Natural killer cell (primary cell): ENCODE measurements at regions not wholly inside any gene's neighbourhood (a gene's known extent, or its start where the extent isn't known, plus 50 kb on each side); places are given as distances from the start of the nearest gene placed in this dataset.

Source experiments
- ATAC-seq, 3 donors: fragments of 150-1000 bp in 2 of 3; fragments of 200-7000 bp in 1 of 3; cut with Tn5 transposase; 1 replicate in 1 of 3; 2 replicates in 2 of 3; pipeline ENCODE4 v1.10.0; 2021; ENCODE audit warnings: mild to moderate bottlenecking in 2 of 3, moderate library complexity in 2 of 3
- DNase-seq, 2 donors: peaks; one replicate each; pipeline versions ENCODE4 v3.0.0 to v3.0.0-alpha.2; 2013 to 2021; ENCODE audit warnings: mixed read lengths in 1 of 2
- H3K27ac ChIP-seq: one replicate; pipeline ENCODE4 v1.5.1; 2013; ENCODE audit warnings: mild to moderate bottlenecking, low read length
- H3K27me3 ChIP-seq: one replicate; pipeline ENCODE4 v1.6.1; 2013; ENCODE audit warnings: low read length; ENCODE audit not compliant: control insufficient read depth, insufficient read depth
- H3K36me3 ChIP-seq: one replicate; pipeline ENCODE4 v1.6.1; 2013; ENCODE audit warnings: low read length; ENCODE audit not compliant: control insufficient read depth, insufficient read depth
- H3K4me1 ChIP-seq: one replicate; pipeline ENCODE4 v1.6.1; 2013; ENCODE audit warnings: low read length; ENCODE audit not compliant: control insufficient read depth, insufficient read depth
- H3K4me3 ChIP-seq: one replicate; pipeline ENCODE4 v1.5.1; 2013; ENCODE audit warnings: low read length
- H3K9me3 ChIP-seq: one replicate; pipeline ENCODE4 v1.6.1; 2013; ENCODE audit warnings: low read length; ENCODE audit not compliant: control insufficient read depth, insufficient read depth
- H3K27ac Mint-ChIP-seq, 2 donors: one replicate each; pipeline ENCODE4 v1.8.0; 2022; ENCODE audit warnings: mild to moderate bottlenecking in 2 of 2, mixed read lengths in 2 of 2, moderate library complexity in 1 of 2
- H3K27me3 Mint-ChIP-seq, 2 donors: one replicate each; pipeline ENCODE4 v1.8.0; 2022; ENCODE audit warnings: low read depth in 2 of 2, mixed read lengths in 2 of 2
- H3K36me3 Mint-ChIP-seq: one replicate; pipeline ENCODE4 v1.8.0; 2022; ENCODE audit warnings: mixed read lengths
- H3K4me1 Mint-ChIP-seq, 2 donors: one replicate each; pipeline ENCODE4 v1.8.0; 2022; ENCODE audit warnings: mixed read lengths in 2 of 2
- H3K4me3 Mint-ChIP-seq: one replicate; pipeline ENCODE4 v1.8.0; 2022; ENCODE audit warnings: mild to moderate bottlenecking, moderate library complexity, mixed read lengths
- H3K9me3 Mint-ChIP-seq, 2 donors: one replicate each; pipeline ENCODE4 v1.8.0; 2022; ENCODE audit warnings: mixed read lengths in 2 of 2
- CTCF ChIP-seq: fragments of 200-600 bp; IDR thresholded peaks from one replicate; pipeline ENCODE4 v1.8.0; 2022; ENCODE audit warnings: antibody characterized with exemption
- WGBS: methylation state at CpG from one replicate; pipeline ENCODE4 v1.1.7; 2013; ENCODE audit warnings: missing lambda C conversion rate; ENCODE audit not compliant: insufficient coverage; 5-methylcytosine and 5-hydroxymethylcytosine counted together
- intact Hi-C: fragments of 100-400 bp; cut with micrococcal nuclease; formaldehyde crosslinking; loops from one replicate; pipeline ENCODE4 v1.14.2; 2022

- no peaks in the 10 kb centered on the region for H3K36me3 Mint-ChIP-seq
- 1% methylated on average over 27 of the region's 28 CpGs for whole genome bisulfite sequencing
- no peaks in the 10 kb centered on the region for H3K9me3 Mint-ChIP-seq
- DNase-seq = no peak
- peaks cover 0 to 9% of the 10 kb centered on the region in 2 donors for H3K4me1 Mint-ChIP-seq
- ATAC-seq = no peak
- Histone ChIP-seq H3K9me3 (no peaks in the 10 kb centered on the region), H3K4me3 (no peak overlapping the region), H3K27me3 (peaks cover 6% of the 10 kb centered on the region), H3K4me1 (peaks cover 3% of the 10 kb centered on the region), H3K27ac (no peak overlapping the region), H3K36me3 (no peaks in the 10 kb centered on the region)
- peaks cover 36 to 41% of the 10 kb centered on the region in 2 donors for H3K27me3 Mint-ChIP-seq
- no peak for TF ChIP-seq CTCF
- no peak overlapping the region for H3K27ac Mint-ChIP-seq
- no peak overlapping the region for H3K4me3 Mint-ChIP-seq
- intact Hi-C loops = no loop called here
These were observed 155.8 kb upstream of the FRMD4B start for GRCh38 chr3:69541711-69542088.

DNA sequence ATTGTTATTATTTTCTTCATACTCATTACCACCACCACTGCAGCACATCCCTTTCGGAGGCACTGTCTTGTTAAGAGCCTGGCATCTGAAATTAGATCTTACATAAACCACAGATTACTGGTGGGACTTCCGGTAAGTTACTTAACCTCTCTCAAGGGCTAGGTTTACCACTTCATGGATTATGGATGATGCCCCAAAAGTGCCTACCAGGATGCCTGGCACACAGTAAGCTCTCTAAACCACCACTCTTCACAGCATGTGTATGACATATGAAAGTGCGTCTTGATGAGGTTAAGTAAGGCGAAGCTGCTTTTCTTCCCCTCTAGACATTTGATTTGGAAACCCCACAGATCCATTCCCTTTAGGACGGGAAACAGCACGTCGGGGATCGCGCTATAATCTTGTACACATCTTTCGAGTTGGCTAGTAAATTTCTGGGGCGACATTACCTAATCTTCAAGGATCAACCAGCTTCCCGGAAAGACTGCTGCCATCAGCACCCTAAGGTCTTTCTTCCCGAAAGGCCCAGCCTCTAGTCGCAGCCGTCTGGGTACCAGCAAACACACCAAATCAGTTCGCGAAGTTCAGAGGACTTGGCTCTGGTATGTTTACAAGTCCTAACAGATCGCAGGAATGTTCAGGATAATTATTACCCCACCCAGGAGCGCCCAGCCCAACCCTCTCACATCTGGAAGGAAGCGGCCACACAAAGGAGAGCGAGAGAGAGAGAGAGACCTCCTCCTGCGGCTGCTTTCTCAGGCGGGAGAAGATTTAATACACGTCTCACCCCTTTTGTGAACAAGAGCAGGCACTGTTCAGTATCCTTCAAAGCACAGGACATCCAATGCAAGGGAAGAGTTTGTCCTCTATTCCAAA, 155.1 kb upstream of the FRMD4B start:
- TF ChIP-seq CTCF = no peak
- intact Hi-C loops = no loop called here
- DNase-seq (no peak), ATAC-seq (no peak)
- Mint-ChIP-seq H3K27ac (no peak overlapping the region), H3K36me3 (no peaks in the 10 kb centered on the region), H3K4me1 (peaks cover 0 to 9% of the 10 kb centered on the region in 2 donors), H3K27me3 (peaks cover 36 to 41% of the 10 kb centered on the region in 2 donors), H3K4me3 (no peak overlapping the region), H3K9me3 (no peaks in the 10 kb centered on the region)
- H3K4me1 ChIP-seq = peaks cover 3% of the 10 kb centered on the region
- WGBS = 29% methylated on average over 23 of the region's 24 CpGs
- H3K27ac ChIP-seq = no peak overlapping the region
- H3K36me3 ChIP-seq = no peaks in the 10 kb centered on the region
- no peaks in the 10 kb centered on the region for H3K9me3 ChIP-seq
- no peak overlapping the region for H3K4me3 ChIP-seq
- H3K27me3 ChIP-seq = peaks cover 6% of the 10 kb centered on the region

GRCh38 chr3:69539134-69539533, 153.2 kb upstream of the FRMD4B start:
- H3K4me1 Mint-ChIP-seq = peaks cover 0 to 9% of the 10 kb centered on the region in 2 donors
- H3K27ac ChIP-seq = no peak overlapping the region
- H3K27me3 ChIP-seq = peaks cover 6% of the 10 kb centered on the region
- 66% methylated on average over 2 of the region's 2 CpGs for WGBS
- no peak overlapping the region for H3K4me3 Mint-ChIP-seq
- no peak for TF ChIP-seq CTCF
- no peak overlapping the region for H3K27ac Mint-ChIP-seq
- no peaks in the 10 kb centered on the region for H3K36me3 Mint-ChIP-seq
- ATAC-seq (no peak), DNase-seq (no peak)
- peaks cover 28 to 36% of the 10 kb centered on the region in 2 donors for H3K27me3 Mint-ChIP-seq
- no peak overlapping the region for H3K4me3 ChIP-seq
- peaks cover 3% of the 10 kb centered on the region for H3K4me1 ChIP-seq
- intact Hi-C loops = no loop called here
- no peaks in the 10 kb centered on the region for H3K36me3 ChIP-seq
- H3K9me3 ChIP-seq = no peaks in the 10 kb centered on the region
- no peaks in the 10 kb centered on the region for H3K9me3 Mint-ChIP-seq

- Histone ChIP-seq H3K4me1 (peaks cover 3% of the 10 kb centered on the region), H3K9me3 (no peaks in the 10 kb centered on the region), H3K27ac (no peak overlapping the region), H3K27me3 (peaks cover 6% of the 10 kb centered on the region), H3K4me3 (no peak overlapping the region), H3K36me3 (no peaks in the 10 kb centered on the region)
- Mint-ChIP-seq H3K27ac (no peak overlapping the region), H3K36me3 (no peaks in the 10 kb centered on the region), H3K4me1 (peaks cover 0 to 9% of the 10 kb centered on the region in 2 donors), H3K9me3 (no peaks in the 10 kb centered on the region), H3K4me3 (no peak overlapping the region), H3K27me3 (peaks cover 25 to 27% of the 10 kb centered on the region in 2 donors)
- intact Hi-C loops = no loop called here
- WGBS = 67% methylated on average over 1 of the region's 1 CpG
- TF ChIP-seq CTCF = no peak
- no peak for ATAC-seq
- DNase-seq = no peak
These were observed 152.4 kb upstream of the FRMD4B start for GRCh38 chr3:69538281-69538680.
